ENCODE measurements at regions not wholly inside any gene's neighbourhood (a gene's known extent, or its start where the extent isn't known, plus 50 kb on each side); places are given as distances from the start of the nearest gene placed in this dataset.

DNA sequence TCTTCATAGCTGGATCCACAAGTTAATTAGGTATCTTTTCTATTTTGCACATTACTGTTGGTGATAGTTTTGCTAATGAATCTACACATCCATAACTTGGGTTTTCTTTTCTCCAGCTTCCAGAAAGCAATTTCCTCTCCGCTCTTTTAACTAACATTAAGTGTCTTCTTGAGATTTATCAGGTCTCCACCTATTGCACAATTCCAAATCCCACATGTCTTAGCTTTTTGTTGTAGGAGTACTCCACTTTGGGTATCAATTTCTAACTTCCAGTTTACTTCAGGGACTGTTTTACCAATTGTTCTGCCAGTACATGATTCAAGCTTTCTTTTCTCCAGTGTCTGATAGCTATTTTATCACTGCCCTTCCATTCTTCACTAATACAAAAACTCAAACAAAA lies 129.6 kb downstream of the OLFM4 start:
- H3K9ac ChIP-seq (ENCODE audit: extremely low read depth, insufficient read length, low read length) = no peak overlapping the region
- Mint-ChIP-seq H3K4me3 (no peak overlapping the region), H3K27me3 (ENCODE audit: low read depth) (peaks cover 5% of the 10 kb centered on the region), H3K9me3 (peaks cover 3 to 13% of the 10 kb centered on the region in 2 experiments; a peak in 4 of 5 replicates), H3K27ac (no peak overlapping the region), H3K36me3 (ENCODE audit: insufficient read depth in 1 of 3, low read depth in 3 of 3) (peaks cover 0 to 8% (median 3%) of the 10 kb centered on the region in 3 experiments; a peak in 4 of 7 replicates), H3K4me1 (peaks cover 0 to 9% of the 10 kb centered on the region in 2 experiments; a peak in 2 of 4 replicates)
- H3K79me1 ChIP-seq (ENCODE audit: insufficient read depth, low read depth, low read length, poor library complexity, severe bottlenecking) = no peaks in the 10 kb centered on the region
- H2AFZ ChIP-seq (ENCODE audit: low read length) = no peak overlapping the region
- H2AK5ac ChIP-seq (ENCODE audit: insufficient read length, low read length) = no peak overlapping the region
- H3K23me2 ChIP-seq (ENCODE audit: insufficient read length, low read depth, low read length, poor library complexity, severe bottlenecking) = no peaks in the 10 kb centered on the region
- H4K20me1 ChIP-seq (ENCODE audit: control insufficient read depth, insufficient read depth, insufficient read length) = no peaks in the 10 kb centered on the region
- no peaks in the 10 kb centered on the region for H3K9me3 ChIP-seq (ENCODE audit: control insufficient read depth, low read depth, low read length)
- no peak overlapping the region for H3K23ac ChIP-seq (ENCODE audit: insufficient read length, low read depth, low read length)
- TF ChIP-seq, protein P1, sequence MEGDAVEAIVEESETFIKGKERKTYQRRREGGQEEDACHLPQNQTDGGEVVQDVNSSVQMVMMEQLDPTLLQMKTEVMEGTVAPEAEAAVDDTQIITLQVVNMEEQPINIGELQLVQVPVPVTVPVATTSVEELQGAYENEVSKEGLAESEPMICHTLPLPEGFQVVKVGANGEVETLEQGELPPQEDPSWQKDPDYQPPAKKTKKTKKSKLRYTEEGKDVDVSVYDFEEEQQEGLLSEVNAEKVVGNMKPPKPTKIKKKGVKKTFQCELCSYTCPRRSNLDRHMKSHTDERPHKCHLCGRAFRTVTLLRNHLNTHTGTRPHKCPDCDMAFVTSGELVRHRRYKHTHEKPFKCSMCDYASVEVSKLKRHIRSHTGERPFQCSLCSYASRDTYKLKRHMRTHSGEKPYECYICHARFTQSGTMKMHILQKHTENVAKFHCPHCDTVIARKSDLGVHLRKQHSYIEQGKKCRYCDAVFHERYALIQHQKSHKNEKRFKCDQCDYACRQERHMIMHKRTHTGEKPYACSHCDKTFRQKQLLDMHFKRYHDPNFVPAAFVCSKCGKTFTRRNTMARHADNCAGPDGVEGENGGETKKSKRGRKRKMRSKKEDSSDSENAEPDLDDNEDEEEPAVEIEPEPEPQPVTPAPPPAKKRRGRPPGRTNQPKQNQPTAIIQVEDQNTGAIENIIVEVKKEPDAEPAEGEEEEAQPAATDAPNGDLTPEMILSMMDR (conservative IDR thresholded peaks at IDR 0.05) = no peak
- H3K4ac ChIP-seq (ENCODE audit: low read depth, low read length) = no peak overlapping the region
- DNase-seq = no peak
- no peak overlapping the region for H3K14ac ChIP-seq (ENCODE audit: insufficient read depth, low read length)
- H3T11ph ChIP-seq (ENCODE audit: low read length) = no peak overlapping the region
- no peak overlapping the region for H4K91ac ChIP-seq (ENCODE audit: insufficient read length, low read depth, low read length)
- no peak overlapping the region for H2BK5ac ChIP-seq (ENCODE audit: insufficient read length, low read length)
- no peak overlapping the region for H4K5ac ChIP-seq (ENCODE audit: insufficient read length, low read depth, low read length)
- no peak overlapping the region for H3K4me2 ChIP-seq (ENCODE audit: insufficient read depth, insufficient read length, low read length)
- no peak overlapping the region for H3K56ac ChIP-seq (ENCODE audit: insufficient read length, low read depth, low read length)
- H3K4me1 ChIP-seq (ENCODE audit: insufficient read depth, low read length) = no peaks in the 10 kb centered on the region
- WGBS (ENCODE audit: extremely low coverage, insufficient read length, low lambda C conversion rate) = no CpG with 5 or more reads among the region's 1 CpG
- H3K79me2 ChIP-seq (ENCODE audit: insufficient read depth, low read length) = no peaks in the 10 kb centered on the region
- no peak overlapping the region for H2BK15ac ChIP-seq (ENCODE audit: low read depth, low read length)
- H3K18ac ChIP-seq (ENCODE audit: insufficient read length, low read depth, low read length) = no peak overlapping the region
- no peak overlapping the region for H4K8ac ChIP-seq (replicated peaks; ENCODE audit: insufficient read length, low read depth, low read length)
- H3K27ac ChIP-seq (ENCODE audit: insufficient read length, low read depth, low read length) = no peak overlapping the region
- H3K27me3 ChIP-seq (ENCODE audit: insufficient read depth, low read length) = no peaks in the 10 kb centered on the region
- H2BK12ac ChIP-seq (ENCODE audit: insufficient read length, low read depth, low read length) = no peak overlapping the region
- H2BK120ac ChIP-seq (ENCODE audit: low read depth, low read length, poor library complexity, severe bottlenecking) = no peak overlapping the region
- H2BK20ac ChIP-seq (ENCODE audit: low read depth, low read length, poor library complexity, severe bottlenecking) = no peak overlapping the region

All from H9 (cell line).